Vagina (tissue), 2 donors: ENCODE measurements at regions not wholly inside any gene's neighbourhood (a gene's known extent, or its start where the extent isn't known, plus 50 kb on each side); places are given as distances from the start of the nearest gene placed in this dataset.

Source experiments
- POLR2A ChIP-seq, 2 donors: fragments of 450-650 bp; IDR thresholded peaks; one replicate each; pipeline ENCODE4 v1.6.1; 2017; ENCODE audit warnings: antibody characterized with exemption in 2 of 2, mild to moderate bottlenecking in 2 of 2, moderate library complexity in 2 of 2
- TF ChIP-seq, protein P1 (sequence below), 3 experiments: fragments of 450-650 bp in 2 of 3; fragments of 200-600 bp in 1 of 3; sonication (generic) in 1 of 3; IDR thresholded peaks; one replicate each; pipeline ENCODE4 v1.5.1; 2017 to 2019; ENCODE audit warnings: antibody characterized with exemption in 3 of 3, mild to moderate bottlenecking in 2 of 3, moderate library complexity in 2 of 3

DNA sequence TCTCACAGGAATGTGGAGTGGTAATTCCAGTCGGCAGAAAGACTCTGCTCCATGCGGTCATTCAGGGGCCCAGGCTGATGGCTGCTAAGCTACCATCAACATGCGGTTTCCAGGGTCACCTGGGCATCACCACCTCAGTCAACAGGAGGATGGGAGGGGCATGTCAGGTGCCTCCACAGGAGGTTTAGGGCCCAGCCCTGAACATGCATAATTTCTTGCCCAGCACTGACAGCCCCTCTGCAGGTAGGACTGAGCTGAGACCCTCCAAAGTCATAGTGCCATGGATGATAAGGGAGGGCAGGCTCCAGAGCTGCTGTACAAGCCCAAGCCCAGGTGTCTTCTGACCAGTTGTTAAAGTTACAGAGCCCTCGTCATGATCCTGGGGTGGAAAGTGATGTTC is 244.0 kb upstream of the SFSWAP start:
- TF ChIP-seq POLR2A (IDR thresholded peaks at IDR 0.05): no peak
- TF ChIP-seq, protein P1, sequence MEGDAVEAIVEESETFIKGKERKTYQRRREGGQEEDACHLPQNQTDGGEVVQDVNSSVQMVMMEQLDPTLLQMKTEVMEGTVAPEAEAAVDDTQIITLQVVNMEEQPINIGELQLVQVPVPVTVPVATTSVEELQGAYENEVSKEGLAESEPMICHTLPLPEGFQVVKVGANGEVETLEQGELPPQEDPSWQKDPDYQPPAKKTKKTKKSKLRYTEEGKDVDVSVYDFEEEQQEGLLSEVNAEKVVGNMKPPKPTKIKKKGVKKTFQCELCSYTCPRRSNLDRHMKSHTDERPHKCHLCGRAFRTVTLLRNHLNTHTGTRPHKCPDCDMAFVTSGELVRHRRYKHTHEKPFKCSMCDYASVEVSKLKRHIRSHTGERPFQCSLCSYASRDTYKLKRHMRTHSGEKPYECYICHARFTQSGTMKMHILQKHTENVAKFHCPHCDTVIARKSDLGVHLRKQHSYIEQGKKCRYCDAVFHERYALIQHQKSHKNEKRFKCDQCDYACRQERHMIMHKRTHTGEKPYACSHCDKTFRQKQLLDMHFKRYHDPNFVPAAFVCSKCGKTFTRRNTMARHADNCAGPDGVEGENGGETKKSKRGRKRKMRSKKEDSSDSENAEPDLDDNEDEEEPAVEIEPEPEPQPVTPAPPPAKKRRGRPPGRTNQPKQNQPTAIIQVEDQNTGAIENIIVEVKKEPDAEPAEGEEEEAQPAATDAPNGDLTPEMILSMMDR (IDR thresholded peaks at IDR 0.05): no peak
